HG03159 (cell line): ENCODE measurements at regions not wholly inside any gene's neighbourhood (a gene's known extent, or its start where the extent isn't known, plus 50 kb on each side); places are given as distances from the start of the nearest gene placed in this dataset.

Experiments
- ATAC-seq: cut with Tn5 transposase; IDR thresholded peaks from one replicate; pipeline ENCODE4 v1.9.1; 2021; ENCODE audit warnings: mild to moderate bottlenecking, moderate library complexity; ENCODE audit not compliant: unreplicated experiment

- no peak for ATAC-seq
These were observed 379.3 kb downstream of the BCL11A start for GRCh38 chr2:60174146-60174545.

- no peak for ATAC-seq
These were observed 380.7 kb downstream of the BCL11A start for GRCh38 chr2:60172801-60173200.

GRCh38 chr2:60170272-60170671, 383.2 kb downstream of the BCL11A start:
- no peak for ATAC-seq

- ATAC-seq: no peak
These were observed 385.2 kb downstream of the BCL11A start for GRCh38 chr2:60168247-60168646.

GRCh38 chr2:60167089-60167488, 386.4 kb downstream of the BCL11A start:
- no peak for ATAC-seq

GRCh38 chr2:60163691-60164090, 389.8 kb downstream of the BCL11A start:
- ATAC-seq: no peak

- no peak for ATAC-seq
These were observed 393.9 kb downstream of the BCL11A start for GRCh38 chr2:60159519-60159918.

- ATAC-seq: peak; percentile 59
These were observed 395.2 kb downstream of the BCL11A start for GRCh38 chr2:60158262-60158661.

- ATAC-seq: no peak
These were observed 396.2 kb downstream of the BCL11A start for GRCh38 chr2:60157283-60157682.

GRCh38 chr2:60154142-60154541, 399.3 kb downstream of the BCL11A start:
- no peak for ATAC-seq

- ATAC-seq: peak; percentile 50
These were observed 401.1 kb downstream of the BCL11A start for GRCh38 chr2:60152226-60152833.

GRCh38 chr2:60149176-60149575, 404.3 kb downstream of the BCL11A start:
- no peak for ATAC-seq

GRCh38 chr2:60148716-60149115, 404.7 kb downstream of the BCL11A start:
- ATAC-seq: no peak

GRCh38 chr2:60140185-60140584, 413.3 kb downstream of the BCL11A start:
- no peak for ATAC-seq

- no peak for ATAC-seq
These were observed 416.5 kb downstream of the BCL11A start for GRCh38 chr2:60136913-60137312.

- ATAC-seq: no peak
These were observed 426.3 kb downstream of the BCL11A start for GRCh38 chr2:60127191-60127590.

GRCh38 chr2:60125611-60126426, 427.6 kb downstream of the BCL11A start:
- ATAC-seq: no peak

GRCh38 chr2:60119778-60120177, 433.7 kb downstream of the BCL11A start:
- no peak for ATAC-seq

- no peak for ATAC-seq
These were observed 434.5 kb downstream of the BCL11A start for GRCh38 chr2:60118917-60119316.

GRCh38 chr2:60118061-60118460, 435.4 kb downstream of the BCL11A start:
- ATAC-seq: no peak

GRCh38 chr2:60116161-60116875, 437.1 kb downstream of the BCL11A start:
- ATAC-seq: no peak

- ATAC-seq: no peak
These were observed 443.7 kb downstream of the BCL11A start for GRCh38 chr2:60109744-60110143.
